Osteoblast (primary cell): ENCODE measurements at regions not wholly inside any gene's neighbourhood (a gene's known extent, or its start where the extent isn't known, plus 50 kb on each side); places are given as distances from the start of the nearest gene placed in this dataset.

Experiments used
- DNase-seq: peaks from one replicate; pipeline ENCODE4 v3.0.0; 2011; ENCODE audit warnings: low spot score, mixed read lengths; ENCODE audit not compliant: insufficient read length; ENCODE audit errors: missing footprints
- H2AFZ ChIP-seq: 2 replicates; pipeline ENCODE4 v1.6.0; 2011; ENCODE audit warnings: mild to moderate bottlenecking, low read length
- H3K27ac ChIP-seq: 2 replicates; pipeline ENCODE4 v1.5.1; 2011; ENCODE audit warnings: mild to moderate bottlenecking, low read depth, low read length, moderate library complexity
- H3K27me3 ChIP-seq: 2 replicates; pipeline ENCODE4 v1.6.0; 2012; ENCODE audit warnings: mild to moderate bottlenecking, control low read depth, inconsistent platforms, low read length, moderate library complexity; ENCODE audit not compliant: insufficient read depth
- H3K36me3 ChIP-seq: 2 replicates; pipeline ENCODE4 v1.5.1; 2011; ENCODE audit warnings: mild to moderate bottlenecking, low read length, control low read depth, moderate library complexity; ENCODE audit not compliant: insufficient read depth
- H3K4me1 ChIP-seq: 2 replicates; pipeline ENCODE4 v1.5.1; 2011; ENCODE audit warnings: mild to moderate bottlenecking, low read length, control low read depth, moderate library complexity; ENCODE audit not compliant: insufficient read depth
- H3K4me2 ChIP-seq: 2 replicates; pipeline ENCODE4 v1.6.0; 2011; ENCODE audit warnings: mild to moderate bottlenecking, low read length; ENCODE audit not compliant: insufficient read depth
- H3K4me3 ChIP-seq: fragments of 200-600 bp; sonication (generic); 3 replicates; pipeline ENCODE4 v1.5.1; 2012; ENCODE audit warnings: mild to moderate bottlenecking, low read length, inconsistent platforms; ENCODE audit not compliant: insufficient read depth
- H3K79me2 ChIP-seq: 2 replicates; pipeline ENCODE4 v1.6.0; 2012; ENCODE audit warnings: mild to moderate bottlenecking, low read length, control low read depth, inconsistent platforms; ENCODE audit not compliant: insufficient read depth
- H3K9me3 ChIP-seq: 2 replicates; pipeline ENCODE4 v1.5.1; 2011; ENCODE audit warnings: low read depth, low read length, control low read depth
- H4K20me1 ChIP-seq: 2 replicates; pipeline ENCODE4 v1.6.0; 2012; ENCODE audit warnings: mild to moderate bottlenecking, low read length, control low read depth; ENCODE audit not compliant: insufficient read depth
- CTCF ChIP-seq: IDR thresholded peaks from 2 replicates; pipeline ENCODE4 v1.5.1; 2011; ENCODE audit warnings: mild to moderate bottlenecking, low read depth, low read length, moderate library complexity; ENCODE audit errors: extremely low read depth

DNA sequence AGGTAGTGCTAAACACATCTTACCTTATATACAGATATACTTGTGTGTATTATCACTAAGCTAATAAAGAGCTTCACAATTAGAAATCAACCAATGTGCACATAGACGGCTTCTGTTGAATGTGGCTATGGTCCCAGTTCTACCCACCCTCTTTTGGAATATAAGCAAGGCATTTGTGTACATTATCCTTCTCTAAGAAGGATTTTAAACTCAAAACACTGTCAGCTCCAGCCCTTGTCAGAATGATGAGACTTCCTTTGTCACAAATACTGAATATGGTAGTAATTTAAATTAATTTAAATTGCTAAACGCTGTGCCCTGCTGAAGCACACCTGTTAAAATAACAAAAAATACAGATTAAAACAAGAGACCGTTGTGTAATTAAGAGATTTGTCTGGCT lies 107.9 kb upstream of the GRAMD2B start:
- no peak overlapping the region for H3K4me2 ChIP-seq
- no peaks in the 10 kb centered on the region for H3K79me2 ChIP-seq
- H2AFZ ChIP-seq = no peak overlapping the region
- TF ChIP-seq CTCF = no peak
- H3K27me3 ChIP-seq = peaks cover under 1% of the 10 kb centered on the region
- no peaks in the 10 kb centered on the region for H3K9me3 ChIP-seq
- H3K36me3 ChIP-seq = no peaks in the 10 kb centered on the region
- H3K4me1 ChIP-seq = no peaks in the 10 kb centered on the region
- H3K4me3 ChIP-seq = no peak overlapping the region
- no peak for DNase-seq
- H3K27ac ChIP-seq = no peak overlapping the region
- no peaks in the 10 kb centered on the region for H4K20me1 ChIP-seq

DNA sequence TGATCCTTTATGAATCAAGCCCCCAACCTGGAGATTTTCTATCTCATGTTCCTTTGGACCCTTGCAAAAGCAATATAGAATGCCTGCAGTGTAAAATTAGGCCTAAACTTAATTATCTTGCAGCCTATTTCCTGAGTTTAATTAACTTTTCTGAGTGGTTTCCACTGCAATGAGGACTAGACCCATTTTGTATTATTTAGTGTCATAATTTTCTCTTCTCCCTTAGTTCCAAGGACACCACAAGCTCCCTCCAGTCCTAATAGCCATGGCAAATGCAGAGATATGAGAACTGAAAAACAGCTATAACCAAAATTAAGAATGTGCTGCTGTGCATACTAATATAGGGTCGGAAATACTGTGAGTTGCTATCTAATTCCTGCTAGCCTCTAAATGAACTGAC lies 90.9 kb upstream of the GRAMD2B start:
- no peak for TF ChIP-seq CTCF
- Histone ChIP-seq H3K27ac (no peak overlapping the region), H3K4me3 (no peak overlapping the region), H3K4me1 (no peaks in the 10 kb centered on the region), H4K20me1 (no peaks in the 10 kb centered on the region), H2AFZ (no peak overlapping the region), H3K36me3 (no peaks in the 10 kb centered on the region), H3K79me2 (no peaks in the 10 kb centered on the region), H3K9me3 (no peaks in the 10 kb centered on the region), H3K4me2 (no peak overlapping the region), H3K27me3 (no peaks in the 10 kb centered on the region)
- no peak for DNase-seq

GRCh38 chr5:126334760-126335159 lies 88.4 kb upstream of the GRAMD2B start:
- H3K4me2 ChIP-seq = no peak overlapping the region
- no peaks in the 10 kb centered on the region for H4K20me1 ChIP-seq
- H3K9me3 ChIP-seq = no peaks in the 10 kb centered on the region
- no peaks in the 10 kb centered on the region for H3K4me1 ChIP-seq
- no peaks in the 10 kb centered on the region for H3K27me3 ChIP-seq
- no peak overlapping the region for H3K27ac ChIP-seq
- H2AFZ ChIP-seq = no peak overlapping the region
- H3K4me3 ChIP-seq = no peak overlapping the region
- DNase-seq = no peak
- H3K79me2 ChIP-seq = no peaks in the 10 kb centered on the region
- no peaks in the 10 kb centered on the region for H3K36me3 ChIP-seq
- no peak for TF ChIP-seq CTCF

- Histone ChIP-seq H3K27ac (no peak overlapping the region), H3K4me3 (no peak overlapping the region), H3K36me3 (no peaks in the 10 kb centered on the region), H2AFZ (no peak overlapping the region), H3K9me3 (no peaks in the 10 kb centered on the region), H3K4me2 (no peak overlapping the region), H3K79me2 (no peaks in the 10 kb centered on the region), H3K27me3 (no peaks in the 10 kb centered on the region), H3K4me1 (no peaks in the 10 kb centered on the region), H4K20me1 (no peaks in the 10 kb centered on the region)
- TF ChIP-seq CTCF = no peak
- DNase-seq = no peak
Measured at GRCh38 chr5:126335886-126336285, 87.3 kb upstream of the GRAMD2B start.
